GM18868 (cell line): ENCODE measurements at regions not wholly inside any gene's neighbourhood (a gene's known extent, or its start where the extent isn't known, plus 50 kb on each side); places are given as distances from the start of the nearest gene placed in this dataset.

Experiments used
- ATAC-seq: cut with Tn5 transposase; IDR thresholded peaks from one replicate; pipeline ENCODE4 v1.9.1; 2021; ENCODE audit warnings: mild to moderate bottlenecking, moderate library complexity; ENCODE audit not compliant: unreplicated experiment

DNA sequence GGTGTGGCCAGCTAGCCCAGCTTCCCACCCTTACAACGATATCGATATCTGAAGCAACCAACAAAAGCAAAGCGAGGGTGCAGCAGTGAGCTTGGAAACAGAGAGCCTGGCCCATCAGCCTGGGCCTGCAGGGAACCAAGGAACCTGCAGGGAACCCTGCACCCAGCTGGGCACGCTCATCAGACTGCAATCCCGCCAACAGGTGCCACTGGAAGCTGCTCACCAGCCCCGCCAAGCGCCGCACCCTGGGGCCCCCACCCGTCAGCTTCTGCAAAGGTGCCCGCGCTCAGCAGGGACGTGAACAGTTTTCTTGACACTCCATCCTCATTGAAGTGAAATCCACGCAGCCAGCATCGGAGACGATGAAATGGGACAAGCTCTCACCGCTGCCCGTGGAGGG is 250.7 kb downstream of the RBFOX3 start:
- ATAC-seq = no peak

DNA sequence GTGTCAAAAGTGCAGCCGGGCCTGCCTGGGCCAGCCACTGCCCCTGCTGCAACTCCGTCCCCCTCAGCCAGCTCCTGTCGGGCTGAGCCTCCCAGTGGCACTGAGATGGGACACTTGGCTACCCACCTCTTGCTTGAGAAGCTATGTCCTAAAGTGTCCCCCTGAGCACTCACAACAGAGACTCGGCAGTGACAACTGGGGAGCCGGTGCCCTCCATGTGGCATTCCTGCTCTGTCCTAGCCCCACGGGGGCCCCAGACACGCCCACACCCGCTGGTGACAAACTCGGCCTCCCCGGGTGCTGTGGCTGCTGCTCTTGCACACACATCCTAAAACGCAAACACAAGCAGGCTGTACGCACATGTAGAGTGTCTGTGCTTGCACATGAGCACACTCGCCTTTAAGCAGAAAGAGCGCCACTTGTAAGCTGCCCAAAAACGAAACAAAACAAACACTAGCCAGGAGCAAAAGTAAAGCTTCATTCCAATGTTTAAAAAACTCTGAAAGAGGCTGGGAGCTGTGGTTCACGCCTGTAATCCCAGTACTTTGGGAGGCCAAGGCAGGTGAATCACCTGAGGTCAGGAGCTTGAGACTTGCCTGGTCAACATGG is 253.9 kb downstream of the RBFOX3 start:
- ATAC-seq = no peak

DNA sequence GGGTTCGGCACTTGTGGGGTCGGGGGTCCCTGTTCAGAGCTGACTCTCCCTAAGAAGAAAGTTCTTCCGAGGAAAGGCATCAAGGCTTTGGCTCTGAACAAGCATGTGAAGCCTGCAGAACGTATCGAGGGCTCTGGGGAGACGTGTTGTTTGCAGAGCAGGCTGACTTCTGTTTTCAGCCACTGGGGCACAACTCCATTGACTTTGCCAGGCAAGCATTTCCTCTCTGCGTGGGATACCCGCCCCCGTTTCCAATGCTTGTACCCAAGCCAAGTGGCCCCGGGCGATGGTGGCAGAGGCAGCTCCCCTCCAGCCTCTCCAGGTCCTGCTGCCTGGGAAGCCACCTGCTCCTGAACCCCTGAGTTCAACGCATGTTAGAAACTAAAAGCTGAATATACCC is 255.7 kb downstream of the RBFOX3 start:
- ATAC-seq = no peak

DNA sequence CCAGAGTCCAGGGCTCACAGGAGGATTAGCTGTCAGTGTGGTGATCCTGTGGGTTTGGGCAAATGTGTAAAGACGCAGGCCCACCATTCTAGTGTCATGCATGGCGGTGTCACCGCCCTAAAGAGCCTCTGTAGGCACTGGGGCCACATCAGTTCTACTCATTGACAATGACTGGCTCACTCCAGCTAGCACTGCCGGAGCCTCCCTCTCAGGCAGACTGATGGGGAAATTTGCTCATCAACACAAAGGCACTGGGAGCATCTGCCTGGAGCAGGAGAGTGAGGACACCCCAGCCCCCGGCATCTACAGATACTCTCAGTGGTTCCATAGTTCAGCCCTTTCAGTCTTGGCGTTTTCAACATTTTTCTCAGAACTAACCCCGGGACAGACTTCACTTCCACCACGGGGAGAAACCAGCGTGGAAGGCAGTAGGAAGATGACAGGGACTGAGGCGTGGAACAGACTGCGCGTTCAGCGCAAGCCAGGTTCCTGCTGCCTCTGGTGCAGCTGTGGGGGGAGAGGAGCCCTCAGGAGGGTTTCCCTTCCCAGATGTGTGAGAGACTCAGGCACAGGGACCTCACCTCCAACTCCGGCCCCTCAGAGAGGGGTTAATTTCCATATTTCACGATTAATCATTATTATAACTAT is 256.6 kb downstream of the RBFOX3 start:
- ATAC-seq = no peak

DNA sequence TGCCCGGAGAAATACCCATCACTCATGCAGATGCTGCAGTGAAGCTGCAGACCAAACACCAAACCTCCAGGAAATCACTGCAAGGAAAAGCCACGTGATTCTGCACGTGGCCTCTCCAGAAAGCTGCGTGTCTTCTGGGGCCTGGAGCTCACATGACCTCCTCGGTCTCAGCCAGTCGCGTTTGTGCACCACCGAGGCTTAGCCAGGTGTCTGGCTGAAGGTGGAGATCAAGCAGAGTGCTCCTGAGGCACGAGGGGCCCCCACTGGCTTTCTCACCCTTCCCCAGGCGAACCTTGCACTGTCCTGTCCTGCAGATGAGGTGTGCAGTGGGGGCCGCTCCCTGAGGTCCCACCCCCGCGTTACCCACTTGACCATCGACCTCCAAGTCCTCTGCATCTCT is 257.3 kb downstream of the RBFOX3 start:
- no peak for ATAC-seq

DNA sequence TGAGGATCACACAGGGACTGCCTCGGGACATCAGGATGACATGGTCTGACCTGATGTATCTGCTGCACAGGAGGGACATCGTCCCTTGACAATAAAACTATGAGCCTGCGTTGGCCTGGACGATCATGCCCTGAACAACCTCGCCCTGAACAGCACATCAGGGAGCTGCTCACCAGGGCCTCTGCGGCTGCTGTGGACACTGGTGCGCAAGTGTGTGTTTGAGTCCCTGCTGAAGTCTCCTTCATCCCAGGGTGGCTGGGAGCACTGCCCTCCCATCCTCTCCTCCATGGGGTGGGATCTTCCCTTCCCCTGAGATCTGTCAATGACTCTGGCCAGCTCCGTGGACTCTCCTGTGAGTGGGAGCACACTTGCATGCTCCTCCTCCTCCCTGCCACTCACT is 257.8 kb downstream of the RBFOX3 start:
- ATAC-seq = no peak

DNA sequence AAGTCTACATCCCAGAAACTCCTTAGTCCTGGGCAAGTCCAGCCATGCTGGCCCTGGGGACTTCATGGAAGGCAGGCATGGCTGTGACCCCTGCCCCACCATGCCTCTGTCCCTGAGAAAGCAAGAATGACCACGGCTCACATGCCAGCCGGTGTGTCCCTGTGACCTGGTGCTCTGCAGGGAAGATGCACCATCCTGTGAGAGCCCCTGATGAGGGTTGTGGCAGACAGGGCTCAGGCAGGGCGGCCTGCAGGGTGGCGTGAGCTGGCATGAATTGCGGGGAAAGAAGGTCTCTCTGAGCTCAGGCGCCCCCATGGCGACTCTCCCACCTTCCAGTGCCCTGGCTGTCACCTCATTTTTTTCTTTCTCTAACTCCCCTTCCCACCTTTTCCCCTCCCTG is 260.3 kb downstream of the RBFOX3 start:
- no peak for ATAC-seq

DNA sequence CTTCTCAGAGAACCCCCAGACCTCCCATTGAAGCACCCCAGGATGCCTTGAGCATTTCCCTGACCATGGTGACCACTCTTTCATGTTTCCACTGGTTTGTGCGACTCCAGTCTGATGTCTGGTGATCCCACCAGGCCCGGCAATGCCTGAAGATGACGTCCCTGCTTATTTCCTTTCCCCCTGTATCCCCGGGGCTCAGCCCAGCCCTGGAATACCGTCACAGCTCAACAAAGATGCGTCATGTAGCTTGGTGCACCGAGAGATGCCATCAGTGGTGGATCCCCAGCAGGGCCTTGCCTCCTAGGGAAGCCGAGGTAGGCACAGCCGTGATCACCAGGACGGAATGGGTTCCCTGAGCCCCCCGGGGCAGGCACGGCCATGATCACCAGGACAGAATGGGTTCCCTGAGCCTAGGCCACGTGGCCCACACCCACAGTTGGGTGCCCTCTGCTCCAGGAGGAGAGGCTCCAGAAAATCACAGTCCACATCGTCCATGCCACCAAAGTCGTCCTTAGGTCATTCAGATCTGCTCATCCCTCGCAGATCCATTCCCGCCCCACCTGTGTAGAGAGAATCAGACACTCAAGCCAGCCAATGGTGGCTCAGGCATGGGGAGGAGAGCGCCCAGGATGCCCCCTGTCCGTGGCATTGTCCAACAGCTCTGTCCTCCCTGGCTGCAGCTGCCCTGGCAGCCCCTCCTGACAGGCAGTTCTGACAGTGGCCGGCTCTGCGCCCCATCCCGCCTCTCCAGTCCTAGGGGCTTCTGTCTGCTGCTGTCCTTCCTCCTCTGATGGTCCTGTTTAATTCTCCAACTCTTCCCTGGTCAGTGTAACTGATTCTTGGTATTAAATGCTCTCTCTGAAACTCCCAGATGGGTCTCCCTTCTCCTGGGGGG is 261.1 kb downstream of the RBFOX3 start:
- ATAC-seq = no peak

DNA sequence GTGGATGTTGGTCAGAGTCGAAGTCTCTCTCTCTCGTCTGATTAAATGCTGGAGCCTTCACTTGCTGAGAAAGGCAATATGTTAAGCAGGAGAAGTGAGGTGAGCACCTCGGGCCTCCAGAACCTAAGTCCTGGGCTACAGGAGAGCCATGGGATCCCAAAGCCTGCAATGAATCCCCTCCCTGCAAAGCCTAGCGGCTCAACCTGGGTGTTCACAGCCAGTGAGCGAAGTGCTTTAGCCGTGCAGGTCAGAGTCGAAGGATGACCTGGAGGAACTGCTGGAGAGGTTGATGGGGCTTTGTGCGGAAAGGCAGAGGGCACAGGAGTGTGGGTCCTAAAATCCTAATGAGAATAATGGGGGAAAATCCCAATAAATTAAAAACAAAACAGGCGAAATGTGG is 267.8 kb downstream of the ENGASE start:
- ATAC-seq = no peak

DNA sequence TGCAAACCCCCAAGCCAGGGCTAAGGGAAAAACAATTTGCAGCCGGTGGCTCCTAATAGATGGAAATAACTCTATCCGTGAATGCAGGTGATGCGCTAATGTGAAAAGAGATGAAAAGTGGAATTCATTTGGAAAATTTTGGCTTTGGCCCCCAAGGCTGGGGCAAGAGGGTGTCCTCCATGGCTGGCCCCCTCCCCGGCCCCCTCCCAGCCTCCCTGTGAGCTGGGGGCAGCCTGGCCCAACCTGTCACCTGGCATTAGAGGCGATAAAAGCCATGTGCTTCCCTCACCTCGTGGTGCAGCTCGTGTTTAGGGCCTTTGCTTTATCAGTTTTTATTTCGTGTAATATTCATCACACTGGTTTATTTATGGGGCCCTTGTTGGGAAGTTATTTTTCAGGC is 267.2 kb downstream of the ENGASE start:
- ATAC-seq = no peak

DNA sequence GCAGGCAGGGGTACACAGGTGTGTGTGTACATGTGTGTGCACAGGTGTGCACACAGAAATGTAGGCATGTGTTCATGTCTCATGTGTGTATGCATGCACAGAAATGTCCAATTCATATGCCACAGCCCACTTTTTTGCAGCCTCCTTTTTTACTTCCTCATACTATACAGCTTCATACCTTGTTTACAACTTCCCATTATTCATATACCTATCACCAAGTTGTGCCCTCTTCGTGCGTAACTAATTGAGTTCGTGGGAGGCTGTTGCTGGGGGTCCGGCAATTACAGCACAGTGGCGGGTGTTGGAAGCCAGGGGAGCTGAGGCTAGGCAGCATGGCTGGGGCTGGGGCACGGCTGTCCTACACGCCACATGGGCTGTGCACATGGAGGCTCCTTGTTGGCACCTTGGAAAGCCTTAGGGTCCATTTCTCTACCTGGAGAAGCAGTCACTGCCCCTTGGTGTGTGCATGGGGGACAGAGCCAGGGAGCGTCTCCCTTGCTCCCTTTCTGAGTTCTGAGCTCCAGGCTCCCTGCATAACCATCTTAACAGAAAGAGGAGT is 266.7 kb downstream of the ENGASE start:
- peak; percentile 34 for ATAC-seq

DNA sequence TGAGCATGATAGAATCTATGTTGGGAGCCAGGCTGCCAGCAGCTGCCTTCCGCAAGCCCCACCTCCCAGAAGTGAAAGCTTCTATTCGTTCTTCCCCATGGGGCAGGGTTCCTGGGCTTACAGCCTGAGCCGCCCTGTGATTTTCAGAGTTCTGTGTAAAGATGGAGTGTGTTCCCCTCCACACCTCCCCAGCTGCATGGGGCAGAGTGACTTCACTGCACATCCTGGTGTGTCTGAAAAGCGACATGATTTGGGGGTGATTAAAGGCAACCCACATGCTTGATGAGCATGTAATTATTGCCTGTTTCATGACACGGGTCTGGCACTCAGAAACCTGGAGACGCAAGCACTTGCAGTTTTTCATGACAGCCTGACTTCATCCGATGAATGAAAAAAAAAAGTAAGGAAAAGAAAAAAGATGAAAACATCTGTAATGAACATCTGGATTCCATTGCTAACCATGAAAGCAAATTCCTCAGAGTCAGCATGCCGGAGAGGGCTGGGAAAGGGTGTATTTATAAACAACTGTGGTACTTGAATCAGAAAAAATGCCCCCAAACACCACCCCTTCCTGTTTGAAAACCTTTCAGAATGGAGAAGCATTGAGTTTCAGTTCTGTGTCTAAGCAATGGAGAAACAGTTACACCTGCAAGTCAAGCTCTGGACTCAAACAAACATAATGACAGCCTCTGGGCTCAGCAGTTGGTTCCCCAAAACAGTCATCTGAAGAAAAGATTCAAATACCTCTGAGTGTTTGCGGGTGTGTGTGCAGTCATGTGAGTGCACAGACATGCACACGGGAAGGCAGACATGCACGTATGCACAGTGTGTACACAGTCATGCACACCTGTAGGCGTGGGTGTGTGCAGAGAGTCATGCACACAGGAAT is 266.0 kb downstream of the ENGASE start:
- peak; percentile 75 for ATAC-seq

DNA sequence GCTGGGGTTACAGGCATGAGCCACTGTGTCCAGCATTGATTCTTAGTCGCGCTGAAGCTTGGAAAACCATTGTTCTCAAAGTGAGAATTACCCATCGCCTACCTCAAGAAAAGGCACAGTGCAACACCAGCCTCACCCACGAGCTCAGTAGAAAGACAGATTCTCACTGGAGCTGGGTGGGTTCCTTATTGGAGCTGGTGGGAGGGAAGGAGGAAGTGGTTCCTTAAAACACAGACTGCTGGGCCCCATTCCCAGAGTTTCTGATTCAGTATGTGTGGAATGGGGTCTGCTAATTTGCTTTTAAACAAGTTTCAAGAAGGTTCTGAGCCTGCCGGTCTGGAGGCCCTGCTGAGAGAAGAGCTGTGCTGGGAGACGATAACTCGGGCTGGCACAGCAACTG is 264.7 kb downstream of the ENGASE start:
- no peak for ATAC-seq

DNA sequence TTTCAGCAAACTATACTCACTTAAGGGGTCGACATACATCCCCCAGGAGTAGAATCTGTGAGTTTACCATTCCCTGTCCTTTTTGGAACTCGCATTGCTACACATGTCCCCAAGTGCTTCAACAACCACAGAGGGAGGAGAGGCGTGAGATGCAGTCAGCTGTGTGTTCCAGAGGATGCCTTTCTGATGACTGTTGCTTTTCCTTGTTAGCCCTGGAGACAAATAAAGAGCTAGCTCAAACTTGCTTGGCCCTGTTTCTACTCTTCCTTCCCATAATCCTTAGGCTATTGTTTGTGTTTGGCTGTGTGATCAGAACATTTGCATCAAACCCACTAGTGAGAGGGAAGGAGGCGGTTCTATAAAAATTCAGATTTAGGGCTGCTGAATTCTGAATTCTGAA is 264.0 kb downstream of the ENGASE start:
- ATAC-seq = no peak

DNA sequence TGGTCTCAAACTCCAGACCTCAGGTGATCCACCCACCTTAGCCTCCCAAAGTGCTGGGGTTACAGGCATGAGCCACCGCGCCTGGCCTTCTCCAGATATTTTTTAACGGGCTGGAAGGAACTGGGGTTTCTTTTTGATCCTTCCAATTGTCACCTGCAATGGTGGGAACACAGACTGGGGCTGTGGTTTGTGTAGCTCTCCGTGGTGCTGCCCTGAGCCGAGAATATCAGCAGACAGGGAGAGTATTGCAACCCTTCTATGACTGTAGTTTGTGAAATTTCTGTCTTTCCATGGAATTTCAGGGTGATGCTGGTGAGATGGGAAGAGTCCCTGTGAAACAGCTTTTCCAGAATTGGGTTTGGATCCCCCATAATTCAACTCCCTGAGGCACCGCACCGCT is 263.5 kb downstream of the ENGASE start:
- ATAC-seq = no peak

DNA sequence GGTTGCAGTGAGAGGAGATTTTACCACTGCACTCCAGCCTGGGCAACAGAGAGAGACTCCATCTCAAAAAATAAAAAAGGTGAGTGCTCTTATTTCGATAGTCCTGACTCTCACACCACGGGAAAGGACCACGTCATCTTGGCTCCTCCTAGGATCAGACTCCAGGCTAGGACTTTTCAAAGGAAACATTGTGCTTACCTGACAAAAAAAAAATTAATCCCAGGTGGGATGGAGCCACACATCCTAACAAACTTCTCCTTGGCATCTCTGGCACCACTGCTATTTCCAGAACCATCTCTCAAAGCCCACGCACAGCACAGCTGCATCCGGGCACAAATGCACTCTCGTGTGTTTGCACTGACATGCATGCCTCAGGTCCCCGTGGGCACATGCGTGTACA is 262.4 kb downstream of the ENGASE start:
- ATAC-seq = no peak

DNA sequence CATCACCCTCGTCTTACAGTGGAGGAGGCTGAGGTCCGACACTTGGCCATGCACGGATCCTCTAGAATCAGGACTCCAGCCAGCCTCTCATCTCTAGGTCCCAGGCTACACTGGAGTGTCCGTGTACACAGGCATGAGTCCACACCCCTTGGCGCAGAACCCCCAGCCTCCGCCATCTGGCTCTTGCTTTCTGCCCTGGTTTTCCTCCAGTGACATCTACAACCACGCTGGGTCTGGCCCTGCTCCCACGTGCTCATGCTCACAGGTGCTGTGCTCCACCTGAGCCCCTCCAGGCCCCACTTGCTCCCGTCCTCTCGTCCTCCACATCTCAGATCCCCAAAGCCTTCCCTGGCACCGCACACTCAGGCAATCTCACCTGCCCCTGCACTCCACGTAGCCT is 260.8 kb downstream of the ENGASE start:
- ATAC-seq = no peak

DNA sequence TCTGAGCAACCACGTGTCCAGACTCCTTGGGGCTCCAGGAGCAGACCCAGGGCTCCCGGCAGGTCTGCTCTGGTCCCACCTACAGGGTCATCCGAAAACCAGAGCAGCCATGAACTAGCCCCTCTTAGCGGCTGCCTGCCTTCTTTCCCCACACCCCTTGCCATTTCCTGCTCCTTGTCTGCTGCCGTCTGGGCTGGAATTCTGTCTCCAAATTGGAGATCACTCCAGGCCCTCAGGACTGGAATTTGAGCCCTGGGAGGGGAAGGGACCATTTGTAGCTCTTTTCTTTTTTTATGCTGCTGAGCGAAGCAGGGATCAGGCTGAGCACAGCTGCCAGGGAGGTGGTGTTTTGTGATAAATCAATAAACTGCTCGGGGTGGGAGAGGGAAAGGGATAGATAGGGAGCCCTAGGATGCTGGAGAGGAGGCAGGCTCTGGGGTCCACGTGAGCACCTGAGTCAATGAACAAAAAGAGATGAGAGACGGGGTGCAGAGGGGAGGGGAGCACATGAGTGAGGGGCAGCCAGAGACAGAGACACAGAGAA is 257.5 kb downstream of the ENGASE start:
- no peak for ATAC-seq

DNA sequence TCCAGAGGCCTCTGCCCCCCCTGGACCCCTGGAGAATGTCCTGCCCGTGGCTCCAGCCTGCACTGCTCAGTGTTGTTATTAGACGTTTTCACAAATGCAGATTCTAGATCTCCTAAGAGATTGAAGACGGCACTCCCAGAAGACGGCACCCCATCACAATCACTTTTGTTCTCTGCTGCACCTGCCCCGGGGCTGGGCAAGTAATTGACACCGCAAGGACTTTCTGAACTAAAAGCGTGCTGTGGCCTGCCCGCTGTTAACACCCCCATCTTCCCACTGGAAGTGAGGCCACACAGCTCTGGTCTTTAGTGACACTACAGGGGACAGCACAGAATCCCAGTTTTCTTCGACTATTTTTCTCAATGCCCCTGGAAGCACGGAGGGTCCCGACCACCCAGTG is 256.9 kb downstream of the ENGASE start:
- no peak for ATAC-seq

DNA sequence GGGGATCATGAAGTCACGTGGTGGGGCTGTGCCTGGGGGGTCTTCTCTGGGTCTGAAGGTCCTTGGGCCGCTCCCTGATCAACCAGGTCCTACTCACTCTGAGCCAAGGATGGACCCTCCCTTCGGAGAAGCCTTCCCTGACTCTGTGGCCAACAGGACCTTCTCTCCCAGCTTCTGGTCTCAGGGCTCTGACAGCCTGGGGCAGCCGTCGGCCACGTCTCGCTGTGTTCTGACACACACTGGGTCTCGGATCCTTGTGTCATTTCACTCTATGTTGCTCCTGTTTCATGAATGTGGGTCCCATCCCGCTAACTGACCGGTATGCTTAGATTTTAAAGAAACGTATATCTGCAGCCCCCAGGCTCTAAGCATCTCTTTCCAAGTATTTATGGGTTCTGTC is 256.1 kb downstream of the ENGASE start:
- no peak for ATAC-seq

DNA sequence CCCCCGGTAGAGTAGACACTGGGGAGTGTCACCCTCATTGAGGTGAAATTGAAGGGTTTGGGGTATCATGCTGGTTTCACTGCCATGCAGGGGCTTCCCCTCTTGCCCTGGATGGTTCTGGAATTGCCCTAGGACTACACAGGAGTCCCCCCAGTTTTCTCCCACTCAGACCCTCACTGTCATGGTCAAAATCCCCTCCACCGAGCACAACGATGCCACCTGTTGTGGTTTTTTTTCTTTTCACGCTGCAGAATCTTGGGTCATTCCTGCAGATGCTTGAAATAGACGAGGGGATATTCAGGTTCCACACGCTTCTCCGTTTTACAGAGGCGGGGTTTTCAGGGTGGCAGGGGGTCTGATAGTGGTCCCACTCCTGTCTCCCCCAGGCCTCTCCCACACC is 255.6 kb downstream of the ENGASE start:
- no peak for ATAC-seq
